ENCODE measurements at regions not wholly inside any gene's neighbourhood (a gene's known extent, or its start where the extent isn't known, plus 50 kb on each side); places are given as distances from the start of the nearest gene placed in this dataset.

GRCh38 chr4:41865981-41866798 lies 69.0 kb upstream of the TMEM33 start:
- WGBS, result 4% methylated on average over 41 of the region's 42 CpGs
- H3K9ac ChIP-seq (ENCODE audit: low read length), result no peak overlapping the region
- no peak overlapping the region for H3K4me2 ChIP-seq (ENCODE audit: low read length, poor library complexity, severe bottlenecking)
- H3K27ac ChIP-seq (ENCODE audit: low read length, poor library complexity, severe bottlenecking), result no peak overlapping the region
- H3K23ac ChIP-seq (ENCODE audit: low read length in 2 of 2), result no peak overlapping the region
- H2BK15ac ChIP-seq (ENCODE audit: low read depth, poor library complexity, severe bottlenecking), result no peak overlapping the region
- H2BK12ac ChIP-seq (ENCODE audit: low read length in 2 of 2), result no peak overlapping the region
- no peak overlapping the region for H4K8ac ChIP-seq (ENCODE audit: low read length)
- no peak overlapping the region for H3K18ac ChIP-seq (ENCODE audit: low read depth in 1 of 2, low read length in 2 of 2)
- H3K14ac ChIP-seq (ENCODE audit: low read length in 2 of 2), result no peak overlapping the region
- H3K79me1 ChIP-seq (replicated peaks; ENCODE audit: low read length, poor library complexity, severe bottlenecking), result no peaks in the 10 kb centered on the region
- DNase-seq, result no peak
- H3K9me3 ChIP-seq (ENCODE audit: control insufficient read depth, low read length), result no peaks in the 10 kb centered on the region
- no peak overlapping the region for H2AFZ ChIP-seq (ENCODE audit: low read depth, low read length)
- no peak overlapping the region for H3K4ac ChIP-seq (ENCODE audit: low read depth in 1 of 2, low read length in 2 of 2)
- no peak overlapping the region for H3K4me3 ChIP-seq (ENCODE audit: insufficient read depth in 1 of 2, low read depth in 1 of 2, low read length in 2 of 2)
- no peaks in the 10 kb centered on the region for H3K36me3 ChIP-seq (ENCODE audit: control insufficient read depth in 1 of 2, insufficient read depth in 2 of 2, low read depth in 1 of 2, low read length in 2 of 2)
- no peak overlapping the region for H4K91ac ChIP-seq (ENCODE audit: low read length)
- H3K4me1 ChIP-seq (ENCODE audit: control insufficient read depth, insufficient read depth, low read depth, low read length), result peaks cover 5% of the 10 kb centered on the region
- peaks cover 76 to 87% of the 10 kb centered on the region in 2 experiments for H3K27me3 ChIP-seq (ENCODE audit: control insufficient read depth in 1 of 2, insufficient read depth in 1 of 2, low read length in 2 of 2)
- no peak overlapping the region for H2BK120ac ChIP-seq (ENCODE audit: low read depth, low read length)
- H2AK5ac ChIP-seq (ENCODE audit: low read length, severe bottlenecking), result no peak overlapping the region
- no peak overlapping the region for H2BK5ac ChIP-seq (ENCODE audit: low read depth, low read length, poor library complexity, severe bottlenecking)

GRCh38 chr4:41865306-41865980 lies 69.8 kb upstream of the TMEM33 start:
- no peak overlapping the region for H3K4ac ChIP-seq (ENCODE audit: low read depth in 1 of 2, low read length in 2 of 2)
- no peak overlapping the region for H4K8ac ChIP-seq (ENCODE audit: low read length)
- no peak overlapping the region for H2BK15ac ChIP-seq (ENCODE audit: low read depth, poor library complexity, severe bottlenecking)
- no peaks in the 10 kb centered on the region for H3K36me3 ChIP-seq (ENCODE audit: control insufficient read depth in 1 of 2, insufficient read depth in 2 of 2, low read depth in 1 of 2, low read length in 2 of 2)
- DNase-seq, result peak; percentile 14
- H4K91ac ChIP-seq (ENCODE audit: low read length), result no peak overlapping the region
- under 1% methylated on average over 30 of the region's 33 CpGs for WGBS
- H3K18ac ChIP-seq (ENCODE audit: low read depth in 1 of 2, low read length in 2 of 2), result no peak overlapping the region
- no peak overlapping the region for H3K9ac ChIP-seq (ENCODE audit: low read length)
- H3K9me3 ChIP-seq (ENCODE audit: control insufficient read depth, low read length), result no peaks in the 10 kb centered on the region
- H2AFZ ChIP-seq (ENCODE audit: low read depth, low read length), result no peak overlapping the region
- H2BK5ac ChIP-seq (ENCODE audit: low read depth, low read length, poor library complexity, severe bottlenecking), result no peak overlapping the region
- no peaks in the 10 kb centered on the region for H3K79me1 ChIP-seq (replicated peaks; ENCODE audit: low read length, poor library complexity, severe bottlenecking)
- H3K27ac ChIP-seq (ENCODE audit: low read length, poor library complexity, severe bottlenecking), result no peak overlapping the region
- no peak overlapping the region for H3K23ac ChIP-seq (ENCODE audit: low read length in 2 of 2)
- peaks cover 70 to 81% of the 10 kb centered on the region in 2 experiments for H3K27me3 ChIP-seq (ENCODE audit: control insufficient read depth in 1 of 2, insufficient read depth in 1 of 2, low read length in 2 of 2)
- H3K14ac ChIP-seq (ENCODE audit: low read length in 2 of 2), result no peak overlapping the region
- H2BK120ac ChIP-seq (ENCODE audit: low read depth, low read length), result no peak overlapping the region
- no peak overlapping the region for H3K4me2 ChIP-seq (ENCODE audit: low read length, poor library complexity, severe bottlenecking)
- no peak overlapping the region for H3K4me3 ChIP-seq (ENCODE audit: insufficient read depth in 1 of 2, low read depth in 1 of 2, low read length in 2 of 2)
- H2BK12ac ChIP-seq (ENCODE audit: low read length in 2 of 2), result no peak overlapping the region
- no peak overlapping the region for H2AK5ac ChIP-seq (ENCODE audit: low read length, severe bottlenecking)
- peaks cover 5% of the 10 kb centered on the region for H3K4me1 ChIP-seq (ENCODE audit: control insufficient read depth, insufficient read depth, low read depth, low read length)

DNA sequence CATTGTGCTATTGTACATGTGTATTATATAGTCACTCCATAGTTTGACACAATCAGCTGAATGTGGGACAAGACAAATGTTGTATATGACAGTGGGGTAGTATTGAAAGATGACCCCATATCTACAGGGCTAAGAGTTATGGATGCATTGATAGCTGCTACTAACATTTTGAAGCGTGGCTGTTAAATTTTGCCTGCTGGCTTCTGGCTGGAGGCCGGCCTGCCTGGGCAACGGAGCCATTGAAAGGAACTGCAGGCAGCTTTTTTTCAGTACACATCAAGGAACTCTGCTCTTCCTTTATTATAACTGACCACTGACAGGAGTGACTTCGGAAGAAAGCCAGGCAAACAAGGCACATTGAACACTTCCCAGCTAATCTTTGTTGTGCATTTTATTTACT lies 76.1 kb upstream of the TMEM33 start:
- Histone ChIP-seq H3K18ac (ENCODE audit: low read depth in 1 of 2, low read length in 2 of 2) (no peak overlapping the region), H3K4me3 (ENCODE audit: insufficient read depth in 1 of 2, low read depth in 1 of 2, low read length in 2 of 2) (no peak overlapping the region), H2AFZ (ENCODE audit: low read depth, low read length) (no peak overlapping the region), H3K23ac (ENCODE audit: low read length in 2 of 2) (no peak overlapping the region), H3K9ac (ENCODE audit: low read length) (no peak overlapping the region), H2AK5ac (ENCODE audit: low read length, severe bottlenecking) (no peak overlapping the region), H2BK5ac (ENCODE audit: low read depth, low read length, poor library complexity, severe bottlenecking) (no peak overlapping the region), H3K36me3 (ENCODE audit: control insufficient read depth in 1 of 2, insufficient read depth in 2 of 2, low read depth in 1 of 2, low read length in 2 of 2) (no peaks in the 10 kb centered on the region), H3K4me2 (ENCODE audit: low read length, poor library complexity, severe bottlenecking) (no peak overlapping the region), H3K14ac (ENCODE audit: low read length in 2 of 2) (no peak overlapping the region), H3K9me3 (ENCODE audit: control insufficient read depth, low read length) (no peaks in the 10 kb centered on the region), H3K4ac (ENCODE audit: low read depth in 1 of 2, low read length in 2 of 2) (no peak overlapping the region), H2BK12ac (ENCODE audit: low read length in 2 of 2) (no peak overlapping the region), H4K8ac (ENCODE audit: low read length) (no peak overlapping the region), H2BK15ac (ENCODE audit: low read depth, poor library complexity, severe bottlenecking) (no peak overlapping the region), H3K4me1 (ENCODE audit: control insufficient read depth, insufficient read depth, low read depth, low read length) (peaks cover 2% of the 10 kb centered on the region), H3K79me1 (replicated peaks; ENCODE audit: low read length, poor library complexity, severe bottlenecking) (no peaks in the 10 kb centered on the region), H4K91ac (ENCODE audit: low read length) (no peak overlapping the region), H3K27me3 (ENCODE audit: control insufficient read depth in 1 of 2, insufficient read depth in 1 of 2, low read length in 2 of 2) (peaks cover 24 to 54% of the 10 kb centered on the region in 2 experiments), H2BK120ac (ENCODE audit: low read depth, low read length) (no peak overlapping the region), H3K27ac (ENCODE audit: low read length, poor library complexity, severe bottlenecking) (no peak overlapping the region)
- no peak for DNase-seq
- WGBS, result 47% methylated on average over 4 of the region's 4 CpGs

DNA sequence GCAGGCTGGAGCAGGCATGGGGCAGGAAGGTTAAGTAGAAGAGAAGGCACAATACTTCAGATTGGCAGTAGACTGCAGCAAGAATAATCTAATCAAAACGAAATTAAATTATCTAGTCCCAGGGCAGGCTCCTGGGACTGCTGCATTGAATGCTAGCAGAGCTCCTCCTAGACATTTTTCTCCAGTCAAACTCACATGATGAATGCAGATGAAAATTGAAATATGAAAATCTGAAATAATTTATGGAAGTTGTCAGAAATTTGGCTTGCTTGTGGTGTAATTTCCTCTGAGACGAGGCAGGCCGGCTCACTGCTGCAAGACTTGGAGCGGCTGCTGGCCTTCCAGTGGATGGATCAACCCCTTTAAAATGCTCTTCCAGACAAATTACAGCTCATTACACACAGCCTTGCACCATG lies 78.0 kb upstream of the TMEM33 start:
- H3K9me3 ChIP-seq (ENCODE audit: control insufficient read depth, low read length), result no peaks in the 10 kb centered on the region
- no peak overlapping the region for H4K91ac ChIP-seq (ENCODE audit: low read length)
- WGBS, result 98% methylated on average over 4 of the region's 4 CpGs
- no peak overlapping the region for H4K8ac ChIP-seq (ENCODE audit: low read length)
- H3K18ac ChIP-seq (ENCODE audit: low read depth in 1 of 2, low read length in 2 of 2), result no peak overlapping the region
- H3K27me3 ChIP-seq (ENCODE audit: control insufficient read depth in 1 of 2, insufficient read depth in 1 of 2, low read length in 2 of 2), result peaks cover 8 to 49% of the 10 kb centered on the region in 2 experiments
- H3K9ac ChIP-seq (ENCODE audit: low read length), result no peak overlapping the region
- no peak for DNase-seq
- H2AFZ ChIP-seq (ENCODE audit: low read depth, low read length), result no peak overlapping the region
- H3K4me1 ChIP-seq (ENCODE audit: control insufficient read depth, insufficient read depth, low read depth, low read length), result no peaks in the 10 kb centered on the region
- H3K4ac ChIP-seq (ENCODE audit: low read depth in 1 of 2, low read length in 2 of 2), result no peak overlapping the region
- no peaks in the 10 kb centered on the region for H3K79me1 ChIP-seq (replicated peaks; ENCODE audit: low read length, poor library complexity, severe bottlenecking)
- no peak overlapping the region for H2BK120ac ChIP-seq (ENCODE audit: low read depth, low read length)
- H2BK5ac ChIP-seq (ENCODE audit: low read depth, low read length, poor library complexity, severe bottlenecking), result no peak overlapping the region
- H2AK5ac ChIP-seq (ENCODE audit: low read length, severe bottlenecking), result no peak overlapping the region
- no peak overlapping the region for H2BK15ac ChIP-seq (ENCODE audit: low read depth, poor library complexity, severe bottlenecking)
- no peak overlapping the region for H3K27ac ChIP-seq (ENCODE audit: low read length, poor library complexity, severe bottlenecking)
- H2BK12ac ChIP-seq (ENCODE audit: low read length in 2 of 2), result no peak overlapping the region
- H3K23ac ChIP-seq (ENCODE audit: low read length in 2 of 2), result no peak overlapping the region
- H3K4me2 ChIP-seq (ENCODE audit: low read length, poor library complexity, severe bottlenecking), result no peak overlapping the region
- no peak overlapping the region for H3K4me3 ChIP-seq (ENCODE audit: insufficient read depth in 1 of 2, low read depth in 1 of 2, low read length in 2 of 2)
- H3K14ac ChIP-seq (ENCODE audit: low read length in 2 of 2), result no peak overlapping the region
- no peaks in the 10 kb centered on the region for H3K36me3 ChIP-seq (ENCODE audit: control insufficient read depth in 1 of 2, insufficient read depth in 2 of 2, low read depth in 1 of 2, low read length in 2 of 2)

Measured in mesenchymal stem cell (in vitro differentiated cells and primary cell).